GM12873 (cell line): ENCODE measurements at regions not wholly inside any gene's neighbourhood (a gene's known extent, or its start where the extent isn't known, plus 50 kb on each side); places are given as distances from the start of the nearest gene placed in this dataset.

Experiments used
- TF ChIP-seq, protein P1 (sequence below): IDR thresholded peaks from 2 replicates; pipeline ENCODE4 v1.5.1; 2012; ENCODE audit warnings: low read depth, mild to moderate bottlenecking, moderate library complexity, low read length, control low read depth; ENCODE audit not compliant: insufficient read depth; ENCODE audit errors: missing control alignments

DNA sequence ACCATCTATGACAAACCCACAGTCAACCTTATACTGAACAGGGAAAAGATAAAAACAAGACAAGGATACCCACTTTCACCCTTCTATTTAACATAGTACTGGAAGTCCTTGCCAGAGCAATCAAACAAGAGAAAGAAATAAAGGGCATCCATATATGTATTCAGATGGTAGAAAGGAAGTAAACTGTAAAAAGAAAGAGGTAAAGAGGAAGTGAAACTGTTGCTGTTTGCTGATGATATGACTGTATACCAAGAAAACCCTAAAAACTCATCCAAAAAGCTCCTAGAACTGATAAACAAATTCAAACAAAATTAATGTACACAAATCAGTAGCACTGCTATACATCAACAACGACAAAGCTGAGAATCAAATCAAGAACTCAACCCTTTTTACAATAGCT is 538.7 kb upstream of the PABPC4L start:
- TF ChIP-seq, protein P1, sequence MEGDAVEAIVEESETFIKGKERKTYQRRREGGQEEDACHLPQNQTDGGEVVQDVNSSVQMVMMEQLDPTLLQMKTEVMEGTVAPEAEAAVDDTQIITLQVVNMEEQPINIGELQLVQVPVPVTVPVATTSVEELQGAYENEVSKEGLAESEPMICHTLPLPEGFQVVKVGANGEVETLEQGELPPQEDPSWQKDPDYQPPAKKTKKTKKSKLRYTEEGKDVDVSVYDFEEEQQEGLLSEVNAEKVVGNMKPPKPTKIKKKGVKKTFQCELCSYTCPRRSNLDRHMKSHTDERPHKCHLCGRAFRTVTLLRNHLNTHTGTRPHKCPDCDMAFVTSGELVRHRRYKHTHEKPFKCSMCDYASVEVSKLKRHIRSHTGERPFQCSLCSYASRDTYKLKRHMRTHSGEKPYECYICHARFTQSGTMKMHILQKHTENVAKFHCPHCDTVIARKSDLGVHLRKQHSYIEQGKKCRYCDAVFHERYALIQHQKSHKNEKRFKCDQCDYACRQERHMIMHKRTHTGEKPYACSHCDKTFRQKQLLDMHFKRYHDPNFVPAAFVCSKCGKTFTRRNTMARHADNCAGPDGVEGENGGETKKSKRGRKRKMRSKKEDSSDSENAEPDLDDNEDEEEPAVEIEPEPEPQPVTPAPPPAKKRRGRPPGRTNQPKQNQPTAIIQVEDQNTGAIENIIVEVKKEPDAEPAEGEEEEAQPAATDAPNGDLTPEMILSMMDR = no peak

DNA sequence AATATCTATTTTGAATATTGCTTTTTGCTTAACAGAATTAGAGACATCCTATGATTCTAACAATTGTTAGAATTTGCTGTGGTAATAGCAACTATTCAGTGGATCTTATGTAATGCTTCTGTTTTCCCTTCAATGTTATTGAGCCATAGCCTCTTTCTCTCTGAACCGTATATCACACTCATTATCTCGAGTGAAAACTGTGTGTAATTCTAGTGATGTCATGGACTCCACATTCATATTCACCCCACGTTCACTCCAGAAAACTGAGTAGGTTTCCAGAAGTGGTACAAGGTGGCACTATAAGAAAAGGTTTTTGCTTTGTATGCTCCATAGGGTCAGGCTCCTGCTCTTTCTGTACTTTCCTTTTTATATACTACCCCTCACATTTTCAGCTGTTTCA is 534.3 kb upstream of the PABPC4L start:
- TF ChIP-seq, protein P1 = no peak

GRCh38 chr4:134727696-134728095 is 526.1 kb upstream of the PABPC4L start:
- TF ChIP-seq, protein P1 = no peak

- TF ChIP-seq, protein P1 = no peak
Observed at GRCh38 chr4:134722306-134722705, 520.7 kb upstream of the PABPC4L start.

DNA sequence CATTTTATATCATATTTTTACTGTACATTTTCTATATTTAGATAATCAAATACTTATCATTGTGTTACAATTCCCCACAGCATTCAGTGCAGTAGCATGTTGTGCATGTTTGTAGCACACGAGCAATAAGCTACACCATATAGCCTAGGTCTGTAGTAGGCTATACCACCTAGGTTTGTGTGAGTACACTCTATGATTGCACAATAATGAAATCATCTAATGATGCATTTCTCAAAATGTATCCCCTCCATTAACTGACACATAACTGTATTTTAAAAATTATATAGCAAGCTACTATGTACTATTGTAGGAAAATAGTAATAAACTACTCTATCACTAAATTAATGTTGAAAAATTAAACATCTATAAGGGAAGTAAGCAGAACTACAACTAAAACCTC is 518.4 kb upstream of the PABPC4L start:
- TF ChIP-seq, protein P1 = no peak

GRCh38 chr4:134708616-134709015 is 507.0 kb upstream of the PABPC4L start:
- TF ChIP-seq, protein P1 = no peak

- TF ChIP-seq, protein P1 = no peak
Observed at GRCh38 chr4:134708026-134708425, 506.4 kb upstream of the PABPC4L start.

DNA sequence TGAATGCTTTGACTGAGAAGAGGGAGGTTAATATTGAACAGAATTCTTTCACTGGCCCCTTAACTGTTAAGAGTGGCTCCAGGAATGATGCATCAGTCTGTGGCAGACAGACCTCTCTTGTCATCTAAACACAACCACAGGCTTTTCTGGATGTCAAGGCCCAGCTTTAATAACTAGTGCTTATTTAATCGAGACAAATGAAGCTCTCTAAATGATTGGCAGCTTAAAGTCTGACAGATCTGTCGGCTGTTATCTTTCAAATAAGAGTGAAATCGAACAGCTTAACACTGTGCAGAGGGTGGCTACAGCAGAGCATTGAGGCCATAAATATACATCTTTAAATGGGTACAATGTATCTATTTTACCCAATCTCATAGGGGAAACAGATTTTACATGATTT is 500.8 kb upstream of the PABPC4L start:
- TF ChIP-seq, protein P1 = no peak
